CD4-positive, alpha-beta T cell (primary cell): ENCODE measurements at regions not wholly inside any gene's neighbourhood (a gene's known extent, or its start where the extent isn't known, plus 50 kb on each side); places are given as distances from the start of the nearest gene placed in this dataset.
"Not testable (repeated sequence)": the region's sequence is repeated elsewhere in the genome, so short reads cannot be mapped to it uniquely, and the experiment has no call there.

Experiments used
- ATAC-seq: fragments of 200-7000 bp; cut with Tn5 transposase; one replicate; pipeline ENCODE4 v1.10.0; 2022; ENCODE audit warnings: mild to moderate bottlenecking; ENCODE audit not compliant: poor library complexity
- CTCF ChIA-PET: fragments of 350-600 bp; sonication (Branson Sonifier 250); formaldehyde crosslinking; loops from one replicate; lab custom pipeline; 2021; ENCODE audit warnings: antibody characterized with exemption, inconsistent platforms; lab: Charles Lee
- POLR2A ChIA-PET: fragments of 350-600 bp; sonication (Branson Sonifier 250); formaldehyde crosslinking; loops from one replicate; lab custom pipeline; 2021; ENCODE audit warnings: antibody characterized with exemption, inconsistent platforms; lab: Charles Lee
- DNase-seq, 14 experiments: peaks; one replicate each; pipeline ENCODE4 v3.0.0-alpha.2; 2013 to 2020; ENCODE audit warnings: mixed read lengths in 2 of 14
- H3K27ac ChIP-seq, 2 donors: one replicate each; pipeline versions ENCODE4 v1.5.1 to v1.7.0; 2013; ENCODE audit warnings: low read length in 2 of 2, low read depth in 1 of 2, mild to moderate bottlenecking in 1 of 2
- H3K27me3 ChIP-seq, 2 experiments: 1 replicate in 1 of 2; 2 replicates in 1 of 2; pipeline versions ENCODE4 v1.6.1 to v1.7.0; 2013; ENCODE audit warnings: low read length in 2 of 2, control low read depth in 1 of 2, mild to moderate bottlenecking in 1 of 2, moderate library complexity in 1 of 2; ENCODE audit not compliant: insufficient read depth in 2 of 2, control insufficient read depth in 1 of 2
- H3K36me3 ChIP-seq: one replicate; pipeline ENCODE4 v1.6.1; 2013; ENCODE audit warnings: low read length, control low read depth; ENCODE audit not compliant: insufficient read depth
- H3K4me1 ChIP-seq: one replicate; pipeline ENCODE4 v1.6.1; 2013; ENCODE audit warnings: low read length, control low read depth; ENCODE audit not compliant: insufficient read depth
- H3K4me3 ChIP-seq: one replicate; pipeline ENCODE4 v1.5.1; 2013; ENCODE audit warnings: mild to moderate bottlenecking, low read length, moderate library complexity
- H3K9me3 ChIP-seq, 2 experiments: 1 replicate in 1 of 2; 2 replicates in 1 of 2; pipeline versions ENCODE4 v1.6.1 to v1.7.0; 2013; ENCODE audit warnings: low read length in 2 of 2, mild to moderate bottlenecking in 2 of 2, control low read depth in 1 of 2, moderate library complexity in 1 of 2; ENCODE audit not compliant: control insufficient read depth in 1 of 2, insufficient read depth in 1 of 2
- H3K27ac Mint-ChIP-seq: one replicate; pipeline ENCODE4 v1.8.0; 2020; ENCODE audit warnings: mixed read lengths
- H3K27me3 Mint-ChIP-seq: one replicate; pipeline ENCODE4 v1.8.0; 2021; ENCODE audit warnings: mixed read lengths
- H3K36me3 Mint-ChIP-seq: one replicate; pipeline ENCODE4 v1.8.0; 2021; ENCODE audit warnings: low read depth, mixed read lengths
- H3K4me1 Mint-ChIP-seq: one replicate; pipeline ENCODE4 v1.8.0; 2021; ENCODE audit warnings: low read depth, mixed read lengths
- H3K4me3 Mint-ChIP-seq: one replicate; pipeline ENCODE4 v1.8.0; 2020; ENCODE audit warnings: mild to moderate bottlenecking, mixed read lengths
- H3K9me3 Mint-ChIP-seq: one replicate; pipeline ENCODE4 v1.8.0; 2020; ENCODE audit warnings: mixed read lengths
- CTCF ChIP-seq: fragments of 200-600 bp; IDR thresholded peaks from one replicate; pipeline ENCODE4 v1.8.0; 2022; ENCODE audit warnings: antibody characterized with exemption, mild to moderate bottlenecking
- intact Hi-C, 2 experiments: fragments of 100-400 bp; cut with DNase I in 1 of 2; cut with micrococcal nuclease in 1 of 2; formaldehyde crosslinking; loops; one replicate each; pipeline versions ENCODE4 v1.15.1 to v1.9.0; 2023 to 2025; cut with DNase I, micrococcal nuclease

GRCh38 chr3:65138556-65138955 is 450.8 kb upstream of the ADAMTS9 start:
- TF ChIP-seq CTCF = no peak
- Mint-ChIP-seq H3K4me1 (no peaks in the 10 kb centered on the region), H3K4me3 (no peak overlapping the region), H3K36me3 (no peaks in the 10 kb centered on the region), H3K27me3 (no peaks in the 10 kb centered on the region), H3K9me3 (peaks cover 9% of the 10 kb centered on the region), H3K27ac (no peak overlapping the region)
- Histone ChIP-seq H3K36me3 (no peaks in the 10 kb centered on the region), H3K9me3 (peaks cover 0 to 10% of the 10 kb centered on the region in 2 experiments), H3K4me3 (no peak overlapping the region), H3K27ac (no peak overlapping the region), H3K27me3 (no peaks in the 10 kb centered on the region), H3K4me1 (no peaks in the 10 kb centered on the region)
- intact Hi-C loops = no loop called here
- DNase-seq = no peak
- ATAC-seq = no peak
- CTCF ChIA-PET = no interaction called here
- POLR2A ChIA-PET = no interaction called here

- CTCF ChIA-PET, POLR2A ChIA-PET, H3K4me1 ChIP-seq, DNase-seq, H3K4me3 Mint-ChIP-seq, intact Hi-C loops, H3K36me3 ChIP-seq, H3K27ac ChIP-seq, H3K27me3 Mint-ChIP-seq, H3K9me3 ChIP-seq, H3K4me1 Mint-ChIP-seq, ATAC-seq, H3K36me3 Mint-ChIP-seq, H3K27ac Mint-ChIP-seq, H3K4me3 ChIP-seq, H3K27me3 ChIP-seq: not testable (repeated sequence)
- peaks cover 11% of the 10 kb centered on the region for H3K9me3 Mint-ChIP-seq
These were observed 446.0 kb upstream of the ADAMTS9 start for GRCh38 chr3:65133752-65134151.

- CTCF ChIA-PET = no interaction called here
- H3K4me3 Mint-ChIP-seq = no peak overlapping the region
- TF ChIP-seq CTCF = no peak
- H3K36me3 Mint-ChIP-seq = no peaks in the 10 kb centered on the region
- no peak overlapping the region for H3K4me3 ChIP-seq
- no peaks in the 10 kb centered on the region for H3K27me3 Mint-ChIP-seq
- no peaks in the 10 kb centered on the region for H3K4me1 Mint-ChIP-seq
- peaks cover 10% of the 10 kb centered on the region for H3K9me3 Mint-ChIP-seq
- no peak overlapping the region for H3K27ac Mint-ChIP-seq
- H3K27me3 ChIP-seq = no peaks in the 10 kb centered on the region
- intact Hi-C loops = no loop called here
- H3K36me3 ChIP-seq = no peaks in the 10 kb centered on the region
- H3K4me1 ChIP-seq = no peaks in the 10 kb centered on the region
- H3K27ac ChIP-seq = no peak overlapping the region
- DNase-seq = no peak
- peaks cover 0 to 3% of the 10 kb centered on the region in 2 experiments for H3K9me3 ChIP-seq
- POLR2A ChIA-PET = no interaction called here
- ATAC-seq = no peak
These were observed 443.0 kb upstream of the ADAMTS9 start for GRCh38 chr3:65130782-65131181.

DNA sequence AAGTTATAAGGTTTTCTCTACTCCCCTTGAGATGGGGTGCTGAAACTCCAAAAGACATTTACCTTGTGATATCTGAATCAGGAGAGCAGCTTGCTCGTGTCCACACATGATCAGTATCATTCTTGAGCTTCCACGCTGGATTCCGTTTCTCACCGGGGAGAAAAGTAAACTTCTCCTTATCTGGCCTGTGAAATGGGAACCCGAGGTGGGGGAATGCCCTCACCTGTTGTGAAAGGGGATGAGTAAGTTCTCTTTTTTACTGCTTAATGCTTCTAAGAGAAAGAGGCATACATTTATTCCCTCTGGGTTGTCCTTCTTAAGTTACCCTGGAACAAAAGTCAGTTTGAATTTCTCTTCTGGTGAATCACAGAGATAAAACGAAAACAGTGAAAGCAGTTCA is 440.5 kb upstream of the ADAMTS9 start:
- ATAC-seq (no peak), DNase-seq (no peak)
- H3K4me3 Mint-ChIP-seq = no peak overlapping the region
- ChIA-PET CTCF (no interaction called here), POLR2A (no interaction called here)
- H3K27me3 ChIP-seq = no peaks in the 10 kb centered on the region
- no peak overlapping the region for H3K27ac Mint-ChIP-seq
- H3K4me3 ChIP-seq = no peak overlapping the region
- peaks cover 10% of the 10 kb centered on the region for H3K9me3 Mint-ChIP-seq
- peaks cover 0 to 3% of the 10 kb centered on the region in 2 experiments for H3K9me3 ChIP-seq
- intact Hi-C loops = no loop called here
- no peaks in the 10 kb centered on the region for H3K36me3 Mint-ChIP-seq
- H3K36me3 ChIP-seq = no peaks in the 10 kb centered on the region
- H3K27ac ChIP-seq = no peak overlapping the region
- H3K27me3 Mint-ChIP-seq = no peaks in the 10 kb centered on the region
- TF ChIP-seq CTCF = no peak
- no peaks in the 10 kb centered on the region for H3K4me1 ChIP-seq
- no peaks in the 10 kb centered on the region for H3K4me1 Mint-ChIP-seq
